Adrenal gland (tissue), 5 donors: ENCODE measurements at regions not wholly inside any gene's neighbourhood (a gene's known extent, or its start where the extent isn't known, plus 50 kb on each side); places are given as distances from the start of the nearest gene placed in this dataset.

Experiments used
- CTCF ChIP-seq, 6 experiments: fragments of 450-650 bp in 4 of 6; fragments of 200-600 bp in 2 of 6; sonication (generic) in 1 of 6; IDR thresholded peaks; 1 replicate in 5 of 6; 2 replicates in 1 of 6; pipeline versions ENCODE4 v1.5.1 to v1.8.0; 2016 to 2021; ENCODE audit warnings: antibody characterized with exemption in 6 of 6, mild to moderate bottlenecking in 2 of 6, moderate library complexity in 1 of 6
- POLR2A ChIP-seq, 2 donors: fragments of 450-650 bp; IDR thresholded peaks; one replicate each; pipeline ENCODE4 v1.6.1; 2017; ENCODE audit warnings: antibody characterized with exemption in 2 of 2, mild to moderate bottlenecking in 2 of 2, moderate library complexity in 1 of 2
- donor health status: DM: no; HTN: no; CAD: no.

DNA sequence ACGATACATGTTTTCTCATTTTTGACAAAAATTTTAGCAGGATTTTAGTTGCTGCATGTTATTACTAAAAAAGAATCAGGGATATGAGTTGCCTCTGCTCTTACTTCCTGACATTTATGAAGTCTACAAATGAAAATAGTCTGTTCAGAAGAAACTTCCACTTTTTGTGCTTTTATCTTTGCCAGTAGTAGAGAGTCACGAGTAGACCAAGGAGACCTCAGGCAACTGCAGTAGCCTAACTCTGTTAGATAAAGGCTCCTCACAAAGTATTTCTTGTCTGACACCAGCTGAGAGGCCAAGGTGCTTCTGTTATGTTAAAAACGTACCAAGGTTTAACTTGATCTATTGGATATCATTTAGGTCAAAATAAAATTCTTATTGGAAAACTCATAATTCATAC is 333.9 kb downstream of the NR2F1-AS1 start:
- no peak for TF ChIP-seq CTCF (IDR thresholded peaks at IDR 0.05)
- TF ChIP-seq POLR2A (IDR thresholded peaks at IDR 0.05): no peak
